ENCODE measurements at regions not wholly inside any gene's neighbourhood (a gene's known extent, or its start where the extent isn't known, plus 50 kb on each side); places are given as distances from the start of the nearest gene placed in this dataset.
"Not testable (repeated sequence)": the region's sequence is repeated elsewhere in the genome, so short reads cannot be mapped to it uniquely, and the experiment has no call there.

GRCh38 chr11:87764075-87764474 lies 411.2 kb downstream of the RAB38 start:
- DNase-seq (ENCODE audit: low read depth in 2 of 2): not testable (repeated sequence)

GRCh38 chr11:87754685-87755084 lies 420.6 kb downstream of the RAB38 start:
- DNase-seq (ENCODE audit: low read depth in 2 of 2): no peak

- DNase-seq (ENCODE audit: low read depth in 2 of 2): no peak
Measured at GRCh38 chr11:87753143-87753542, 422.1 kb downstream of the RAB38 start.

- no peak for DNase-seq (ENCODE audit: low read depth in 2 of 2)
Measured at GRCh38 chr11:87743007-87743406, 432.2 kb downstream of the RAB38 start.

GRCh38 chr11:87740968-87741367 lies 434.3 kb downstream of the RAB38 start:
- DNase-seq (ENCODE audit: low read depth in 2 of 2): no peak

- DNase-seq (ENCODE audit: low read depth in 2 of 2): no peak
Measured at GRCh38 chr11:87740451-87740850, 434.8 kb downstream of the RAB38 start.

- no peak for DNase-seq (ENCODE audit: low read depth in 2 of 2)
Measured at GRCh38 chr11:87739766-87740165, 435.5 kb downstream of the RAB38 start.

- no peak for DNase-seq (ENCODE audit: low read depth in 2 of 2)
Measured at GRCh38 chr11:87739261-87739660, 436.0 kb downstream of the RAB38 start.

- no peak for DNase-seq (ENCODE audit: low read depth in 2 of 2)
Measured at GRCh38 chr11:87736928-87737327, 438.3 kb downstream of the RAB38 start.

- DNase-seq (ENCODE audit: low read depth in 2 of 2): no peak
Measured at GRCh38 chr11:87726506-87726905, 448.7 kb downstream of the RAB38 start.

GRCh38 chr11:87724358-87724757 lies 450.9 kb downstream of the RAB38 start:
- no peak for DNase-seq (ENCODE audit: low read depth in 2 of 2)

GRCh38 chr11:87722756-87723565 lies 452.3 kb downstream of the RAB38 start:
- DNase-seq (ENCODE audit: low read depth in 2 of 2): no peak

- no peak for DNase-seq (ENCODE audit: low read depth in 2 of 2)
Measured at GRCh38 chr11:87719326-87720073, 455.7 kb downstream of the RAB38 start.

GRCh38 chr11:87712802-87713202 lies 462.4 kb downstream of the RAB38 start:
- no peak for DNase-seq (ENCODE audit: low read depth in 2 of 2)

- no peak for DNase-seq (ENCODE audit: low read depth in 2 of 2)
Measured at GRCh38 chr11:87712391-87712790, 462.9 kb downstream of the RAB38 start.

GRCh38 chr11:87703589-87703988 lies 471.7 kb downstream of the RAB38 start:
- DNase-seq (ENCODE audit: low read depth in 2 of 2): not testable (repeated sequence)

- no peak for DNase-seq (ENCODE audit: low read depth in 2 of 2)
Measured at GRCh38 chr11:87675993-87676392, 499.2 kb downstream of the RAB38 start.

- DNase-seq (ENCODE audit: low read depth in 2 of 2): no peak
Measured at GRCh38 chr11:87666730-87667129, 508.5 kb downstream of the RAB38 start.

- DNase-seq (ENCODE audit: low read depth in 2 of 2): no peak
Measured at GRCh38 chr11:87662287-87662686, 513.0 kb downstream of the RAB38 start.

GRCh38 chr11:87660926-87661660 lies 514.1 kb downstream of the RAB38 start:
- no peak for DNase-seq (ENCODE audit: low read depth in 2 of 2)

- no peak for DNase-seq (ENCODE audit: low read depth in 2 of 2)
Measured at GRCh38 chr11:87659807-87660206, 515.4 kb downstream of the RAB38 start.

GRCh38 chr11:87645626-87646025 lies 529.6 kb downstream of the RAB38 start:
- no peak for DNase-seq (ENCODE audit: low read depth in 2 of 2)

Data from activated CD8-positive, alpha-beta memory T cell treated with anti-CD3 and anti-CD28 coated beads for 4 hours (primary cell).